ENCODE measurements at regions not wholly inside any gene's neighbourhood (a gene's known extent, or its start where the extent isn't known, plus 50 kb on each side); places are given as distances from the start of the nearest gene placed in this dataset.
A peak's percentile ranks its signal among the peaks of the same experiment; 100 is the strongest.

- Histone ChIP-seq H3K4me3 (no peak overlapping the region), H3K36me3 (no peaks in the 10 kb centered on the region), H3K27me3 (no peaks in the 10 kb centered on the region), H3K27ac (no peak overlapping the region), H3K9me3 (no peaks in the 10 kb centered on the region), H3K4me1 (no peaks in the 10 kb centered on the region)
- DNase-seq (peak in 2 of 4 donors; percentile 21 to 38), ATAC-seq (no peak)
- intact Hi-C loops (cut with DNase I) = no loop called here
- TF ChIP-seq CTCF (IDR thresholded peaks at IDR 0.05) = no peak
These were observed 498.5 kb downstream of the TMTC2 start for GRCh38 chr12:83185241-83185640.
